MCF 10A (cell line): ENCODE measurements at regions not wholly inside any gene's neighbourhood (a gene's known extent, or its start where the extent isn't known, plus 50 kb on each side); places are given as distances from the start of the nearest gene placed in this dataset.
A peak's percentile ranks its signal among the peaks of the same experiment; 100 is the strongest.

Experiments
- BruUV-seq: library from RNA; stranded (reverse); fragments of 400-500 nt; replicated peaks from 2 replicates; lab custom pipeline; 2021; lab: Mats Ljungman, UMichigan
- CTCF ChIA-PET: fragments of 300-600 bp; sonication (Branson Sonifier 250); formaldehyde crosslinking; extraction: SDS; loops from one replicate; lab custom pipeline; 2021; ENCODE audit warnings: antibody characterized with exemption, inconsistent platforms; lab: Yijun Ruan, JAX
- POLR2A ChIA-PET: fragments of 300-600, 350-650 bp; sonication (Branson Sonifier 250); formaldehyde crosslinking; extraction: SDS; loops from one replicate; lab custom pipeline; 2020; ENCODE audit warnings: antibody characterized with exemption, inconsistent platforms; lab: Yijun Ruan, JAX
- DNase-seq: peaks from one replicate; pipeline ENCODE4 v3.0.0-alpha.2; 2018; ENCODE audit not compliant: unreplicated experiment
- H3K27ac Mint-ChIP-seq: one replicate; pipeline ENCODE4 v1.8.0; 2022; ENCODE audit warnings: mild to moderate bottlenecking, low read depth, mixed read lengths; ENCODE audit not compliant: unreplicated experiment
- H3K27me3 Mint-ChIP-seq: one replicate; pipeline ENCODE4 v1.8.0; 2022; ENCODE audit warnings: mixed read lengths; ENCODE audit not compliant: insufficient read depth, unreplicated experiment
- H3K36me3 Mint-ChIP-seq: one replicate; pipeline ENCODE4 v1.8.0; 2022; ENCODE audit warnings: mild to moderate bottlenecking, moderate library complexity, mixed read lengths; ENCODE audit not compliant: insufficient read depth, unreplicated experiment
- H3K4me1 Mint-ChIP-seq: one replicate; pipeline ENCODE4 v1.8.0; 2022; ENCODE audit warnings: mixed read lengths; ENCODE audit not compliant: insufficient read depth, unreplicated experiment
- H3K4me3 Mint-ChIP-seq: one replicate; pipeline ENCODE4 v1.8.0; 2022; ENCODE audit warnings: mild to moderate bottlenecking, moderate library complexity, mixed read lengths; ENCODE audit not compliant: unreplicated experiment
- H3K9me3 Mint-ChIP-seq: one replicate; pipeline ENCODE4 v1.8.0; 2022; ENCODE audit warnings: mixed read lengths; ENCODE audit not compliant: unreplicated experiment
- intact Hi-C: fragments of 100-400 bp; cut with micrococcal nuclease; formaldehyde crosslinking; loops from 2 replicates; pipeline ENCODE4 v1.14.1; 2022
- TF ChIP-seq, protein P1 (sequence below): fragments of 200-600 bp; IDR thresholded peaks from one replicate; pipeline ENCODE4 v1.8.0; 2022; ENCODE audit warnings: antibody characterized with exemption, mild to moderate bottlenecking; ENCODE audit not compliant: unreplicated experiment

DNA sequence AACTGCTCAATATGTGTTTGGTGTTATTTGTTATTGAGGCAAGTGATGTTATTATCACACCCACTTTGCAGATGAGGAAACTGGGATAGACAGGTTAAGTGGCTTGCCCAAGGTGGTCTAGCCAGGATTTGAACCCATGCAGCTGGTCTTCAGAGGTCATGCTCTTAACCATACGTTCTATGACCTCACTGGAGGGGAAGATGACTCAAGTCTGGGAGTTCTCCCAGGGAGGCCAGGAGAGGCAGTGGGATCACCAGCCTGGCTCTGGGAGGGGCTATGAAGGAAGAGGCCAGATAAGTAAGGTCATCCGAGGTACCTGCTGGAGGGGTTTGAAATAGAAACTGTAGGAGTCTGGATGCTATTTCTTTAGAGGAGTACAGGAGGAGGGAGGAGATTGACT is 95.3 kb downstream of the NAV1 start:
- POLR2A ChIA-PET = interaction anchor here (0.8 to 1.1 kb wide), 2 partner anchors 9 to 52 kb away, joined by 3 read pairs; no protein-coding TSS in a partner anchor
- no peaks in the 10 kb centered on the region for H3K36me3 Mint-ChIP-seq
- no peaks in the 10 kb centered on the region for H3K9me3 Mint-ChIP-seq
- peaks cover 5% of the 10 kb centered on the region for H3K4me1 Mint-ChIP-seq
- no TSS peak for BruUV-seq
- intact Hi-C loops = no loop called here
- H3K4me3 Mint-ChIP-seq = no peak overlapping the region
- CTCF ChIA-PET = interaction anchor here (1.3 to 2.8 kb wide), 2 partner anchors 16 to 74 kb away, joined by 7 to 10 read pairs; no protein-coding TSS in a partner anchor
- peak; percentile 30 for DNase-seq
- H3K27me3 Mint-ChIP-seq = no peaks in the 10 kb centered on the region
- H3K27ac Mint-ChIP-seq = no peak overlapping the region
- TF ChIP-seq, protein P1, sequence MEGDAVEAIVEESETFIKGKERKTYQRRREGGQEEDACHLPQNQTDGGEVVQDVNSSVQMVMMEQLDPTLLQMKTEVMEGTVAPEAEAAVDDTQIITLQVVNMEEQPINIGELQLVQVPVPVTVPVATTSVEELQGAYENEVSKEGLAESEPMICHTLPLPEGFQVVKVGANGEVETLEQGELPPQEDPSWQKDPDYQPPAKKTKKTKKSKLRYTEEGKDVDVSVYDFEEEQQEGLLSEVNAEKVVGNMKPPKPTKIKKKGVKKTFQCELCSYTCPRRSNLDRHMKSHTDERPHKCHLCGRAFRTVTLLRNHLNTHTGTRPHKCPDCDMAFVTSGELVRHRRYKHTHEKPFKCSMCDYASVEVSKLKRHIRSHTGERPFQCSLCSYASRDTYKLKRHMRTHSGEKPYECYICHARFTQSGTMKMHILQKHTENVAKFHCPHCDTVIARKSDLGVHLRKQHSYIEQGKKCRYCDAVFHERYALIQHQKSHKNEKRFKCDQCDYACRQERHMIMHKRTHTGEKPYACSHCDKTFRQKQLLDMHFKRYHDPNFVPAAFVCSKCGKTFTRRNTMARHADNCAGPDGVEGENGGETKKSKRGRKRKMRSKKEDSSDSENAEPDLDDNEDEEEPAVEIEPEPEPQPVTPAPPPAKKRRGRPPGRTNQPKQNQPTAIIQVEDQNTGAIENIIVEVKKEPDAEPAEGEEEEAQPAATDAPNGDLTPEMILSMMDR = no peak

DNA sequence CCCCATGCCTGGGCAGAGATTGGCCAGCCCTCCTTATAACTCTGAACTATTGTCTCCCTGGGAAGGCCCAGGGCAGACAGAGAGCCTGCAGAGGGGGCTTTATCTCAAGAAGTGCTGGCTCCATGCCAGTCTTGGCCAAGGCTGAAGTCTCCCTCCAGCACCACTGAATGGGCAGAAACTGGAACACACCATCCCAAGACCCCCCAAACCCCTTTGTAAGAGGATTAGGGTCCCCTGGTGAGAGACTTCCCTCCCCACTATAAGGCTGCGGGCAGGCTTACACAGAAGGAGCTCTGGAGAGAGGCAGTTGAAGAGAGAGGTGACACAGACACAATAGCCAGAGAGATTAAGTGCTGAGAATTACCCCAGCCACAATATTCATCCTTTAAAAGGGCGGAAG is 97.2 kb downstream of the NAV1 start:
- Mint-ChIP-seq H3K9me3 (no peaks in the 10 kb centered on the region), H3K36me3 (no peaks in the 10 kb centered on the region), H3K4me3 (no peak overlapping the region), H3K27me3 (no peaks in the 10 kb centered on the region), H3K27ac (no peak overlapping the region), H3K4me1 (peaks cover 5% of the 10 kb centered on the region)
- no TSS peak for BruUV-seq
- ChIA-PET CTCF (interaction anchor here (0.8 to 2.8 kb wide), 5 partner anchors 15 to 76 kb away, joined by 3 to 10 read pairs (median 4); no protein-coding TSS in a partner anchor), POLR2A (interaction anchor here (0.7 kb wide), 1 partner anchor 319 kb away, joined by 3 read pairs; the partner anchor contains the start of gene TIMM17A)
- no peak for DNase-seq
- intact Hi-C loops = loop anchor here (5.0 kb wide), 1 partner anchor 334 kb away; no protein-coding TSS in a partner anchor
- TF ChIP-seq, protein P1 = no peak

DNA sequence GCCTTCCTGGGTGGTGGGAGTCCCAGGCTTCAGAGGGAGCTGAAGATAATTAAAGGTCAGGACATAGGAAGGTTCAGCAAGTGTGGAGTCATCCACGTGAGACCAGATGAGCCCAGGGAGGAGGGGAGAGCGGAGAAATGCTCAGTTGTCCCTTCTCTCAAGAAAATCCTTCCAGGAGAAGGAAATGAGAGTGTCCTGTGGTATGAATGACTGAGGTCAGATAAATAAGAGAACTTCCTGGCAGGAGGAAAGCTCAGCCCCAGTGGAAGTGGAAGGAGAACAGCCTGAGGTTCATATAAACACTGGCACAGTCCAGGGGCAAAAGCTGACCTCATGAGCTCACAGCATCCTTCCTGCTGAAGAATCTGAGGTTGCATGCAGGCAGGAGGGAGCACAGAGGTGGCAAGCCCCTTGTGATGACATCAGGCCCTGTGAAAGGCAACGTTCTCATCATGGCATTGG is 97.6 kb downstream of the NAV1 start:
- TF ChIP-seq, protein P1 = no peak
- H3K36me3 Mint-ChIP-seq = no peaks in the 10 kb centered on the region
- peaks cover 5% of the 10 kb centered on the region for H3K4me1 Mint-ChIP-seq
- ChIA-PET POLR2A (interaction anchor here (0.7 kb wide), 1 partner anchor 319 kb away, joined by 3 read pairs; the partner anchor contains the start of gene TIMM17A), CTCF (interaction anchor here (0.6 to 2.8 kb wide), 5 partner anchors 16 to 77 kb away, joined by 3 to 10 read pairs (median 4); no protein-coding TSS in a partner anchor)
- H3K27ac Mint-ChIP-seq = no peak overlapping the region
- intact Hi-C loops = loop anchor here (5.0 kb wide), 1 partner anchor 334 kb away; no protein-coding TSS in a partner anchor
- DNase-seq = no peak
- H3K4me3 Mint-ChIP-seq = no peak overlapping the region
- no TSS peak for BruUV-seq
- H3K9me3 Mint-ChIP-seq = no peaks in the 10 kb centered on the region
- H3K27me3 Mint-ChIP-seq = peaks cover 2% of the 10 kb centered on the region

DNA sequence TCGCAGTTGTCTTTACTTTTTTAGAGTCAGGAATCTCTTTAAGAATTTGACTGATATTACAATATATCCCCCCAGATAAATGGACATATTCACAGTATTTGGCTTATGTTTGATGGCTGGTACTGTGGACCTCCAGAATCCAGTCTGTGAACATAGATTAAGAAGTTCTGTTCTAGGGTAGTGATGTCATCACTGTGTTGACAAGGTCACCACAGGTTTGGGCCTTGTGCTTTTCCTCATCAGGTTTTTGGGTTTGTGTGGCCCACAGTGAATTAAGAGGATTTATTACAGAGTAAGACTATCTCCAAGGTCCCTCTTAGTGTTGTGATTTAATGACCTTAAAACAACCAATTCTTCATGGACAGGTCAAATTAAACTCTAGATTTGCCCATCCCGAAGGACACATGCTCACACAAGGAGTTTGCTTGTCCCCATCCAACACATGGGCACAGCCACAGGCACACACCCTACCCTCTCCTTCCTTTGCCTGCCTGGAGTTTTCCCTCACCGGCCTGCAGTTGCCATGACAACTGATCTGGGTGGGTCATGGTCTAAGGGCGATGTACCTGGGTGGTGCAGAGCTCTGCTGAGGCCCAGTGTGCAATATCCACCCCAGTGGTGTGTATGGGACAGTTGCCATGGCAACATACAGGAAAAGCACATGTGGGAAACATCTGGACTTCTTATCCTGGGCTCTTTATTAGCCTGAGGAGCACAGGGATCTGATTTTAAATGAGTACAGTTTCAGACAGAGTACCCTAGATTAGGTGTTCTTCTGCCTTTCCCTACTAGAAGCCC is 98.6 kb downstream of the NAV1 start:
- peaks cover 5% of the 10 kb centered on the region for H3K9me3 Mint-ChIP-seq
- POLR2A ChIA-PET = no interaction called here
- H3K27ac Mint-ChIP-seq = no peak overlapping the region
- H3K27me3 Mint-ChIP-seq = peaks cover 11% of the 10 kb centered on the region
- no peaks in the 10 kb centered on the region for H3K36me3 Mint-ChIP-seq
- no peak overlapping the region for H3K4me3 Mint-ChIP-seq
- TF ChIP-seq, protein P1 = no peak
- H3K4me1 Mint-ChIP-seq = peaks cover 5% of the 10 kb centered on the region
- DNase-seq = no peak
- intact Hi-C loops = loop anchor here (5.0 kb wide), 1 partner anchor 335 kb away; no protein-coding TSS in a partner anchor
- CTCF ChIA-PET = interaction anchor here (0.5 to 1.5 kb wide), 6 partner anchors 9 to 218 kb away, joined by 3 to 8 read pairs (median 4); no protein-coding TSS in a partner anchor
- BruUV-seq = no TSS peak
